NCI-H146 (cell line): ENCODE measurements at regions not wholly inside any gene's neighbourhood (a gene's known extent, or its start where the extent isn't known, plus 50 kb on each side); places are given as distances from the start of the nearest gene placed in this dataset.
A peak's percentile ranks its signal among the peaks of the same experiment; 100 is the strongest.

Experiments used
- DNase-seq: peaks from one replicate; lab custom pipeline; 2025; lab: John Stamatoyannopoulos, UW

DNA sequence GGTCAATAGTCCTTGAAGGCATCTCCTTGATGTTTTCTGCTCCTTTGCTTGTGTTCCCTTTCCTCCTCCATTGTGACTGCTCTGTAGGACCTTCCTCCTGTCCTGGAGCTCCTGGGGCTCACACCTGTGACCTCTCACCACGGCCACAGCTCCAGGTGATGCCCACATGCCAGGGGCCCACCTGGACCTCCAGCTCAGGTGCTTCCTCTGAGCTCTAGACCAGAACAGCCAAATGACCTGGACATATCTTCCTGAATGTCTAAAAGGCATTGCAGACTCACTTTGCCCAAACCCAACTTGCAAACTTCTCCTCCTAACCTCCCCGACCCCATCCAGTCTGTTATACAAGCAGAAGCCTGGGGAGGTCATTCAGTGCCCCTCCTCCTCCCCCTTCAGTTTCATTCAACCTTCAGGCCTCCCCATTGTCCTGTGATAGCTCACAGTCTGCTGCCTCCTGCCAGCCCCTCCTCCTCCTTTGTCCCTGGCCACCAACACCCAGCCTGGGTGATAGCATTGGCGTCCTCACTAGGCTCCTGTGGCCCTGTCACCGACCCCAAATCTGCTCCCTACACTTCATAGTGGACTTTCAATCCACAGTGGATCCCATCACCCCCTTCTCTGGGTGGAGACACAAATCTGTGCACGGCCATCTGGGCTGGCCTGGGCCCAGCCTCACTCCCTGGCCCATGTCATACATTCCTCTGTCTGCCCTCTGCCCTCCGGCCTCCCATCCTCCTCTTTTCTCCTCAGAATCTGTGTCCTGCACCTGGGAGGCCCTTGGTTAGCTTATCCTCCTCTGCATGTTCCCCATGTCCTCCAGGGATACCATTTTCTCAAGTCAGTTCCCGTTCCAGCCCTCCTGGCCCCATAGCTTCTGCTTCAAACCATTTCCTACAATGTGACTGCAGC is 310.4 kb upstream of the HDAC4 start:
- DNase-seq, result no peak

DNA sequence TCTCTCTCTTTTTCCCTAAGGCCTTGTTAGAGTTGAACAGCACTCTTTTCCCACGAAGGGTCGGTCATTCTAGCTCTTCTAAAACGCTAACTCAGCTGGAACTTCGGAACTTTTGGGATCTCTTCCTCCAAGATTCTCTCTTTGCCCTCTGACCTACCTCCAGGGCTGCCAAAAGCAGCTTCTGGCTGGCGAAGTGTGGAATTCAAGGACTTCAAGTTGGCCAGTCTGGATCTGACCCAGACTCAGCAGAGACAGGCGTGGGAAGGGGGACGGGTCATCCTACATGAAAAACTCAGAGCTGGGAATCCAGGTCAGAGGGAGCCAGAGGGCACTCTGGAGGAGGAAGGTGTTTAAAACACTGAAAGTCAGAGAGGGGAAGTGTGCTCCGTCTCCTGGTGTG is 305.5 kb upstream of the HDAC4 start:
- no peak for DNase-seq

DNA sequence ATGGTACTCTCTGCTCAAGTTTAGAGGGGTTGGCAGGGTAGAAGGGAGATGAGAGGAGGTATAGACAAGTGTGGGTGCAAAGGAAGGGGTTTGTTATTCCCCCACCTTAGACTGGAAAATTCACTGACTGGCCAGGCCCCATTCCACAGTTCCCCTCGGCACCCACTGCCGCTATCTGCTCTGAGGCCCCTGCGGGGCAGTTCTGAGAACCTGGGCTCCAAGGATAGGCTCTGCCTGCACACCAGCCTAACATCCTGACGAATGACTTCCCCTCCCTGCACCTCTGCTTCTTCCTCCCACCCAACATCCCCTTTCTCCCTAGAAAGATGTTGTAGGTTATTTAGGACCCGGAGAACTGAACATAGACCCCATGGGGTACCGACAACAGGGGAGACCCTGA is 303.9 kb upstream of the HDAC4 start:
- no peak for DNase-seq

DNA sequence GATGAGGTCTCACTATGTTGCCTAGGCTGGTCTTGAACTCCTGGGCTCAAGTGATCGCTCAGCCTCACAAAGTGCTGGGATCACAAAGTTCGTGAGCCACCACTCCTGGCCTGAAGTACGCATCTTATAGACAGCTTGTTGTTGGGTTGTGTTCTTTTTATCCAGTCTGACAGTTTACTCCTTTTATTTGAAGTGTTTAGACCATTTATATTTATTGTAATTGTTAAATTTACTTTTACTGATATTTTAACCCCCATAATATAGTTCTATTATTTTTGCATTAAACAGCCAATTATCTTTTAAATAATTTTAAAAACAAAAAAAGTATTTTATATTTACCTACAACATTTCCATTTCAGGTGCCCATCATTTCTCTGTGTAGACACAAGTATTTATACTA is 303.0 kb upstream of the HDAC4 start:
- DNase-seq, result no peak

DNA sequence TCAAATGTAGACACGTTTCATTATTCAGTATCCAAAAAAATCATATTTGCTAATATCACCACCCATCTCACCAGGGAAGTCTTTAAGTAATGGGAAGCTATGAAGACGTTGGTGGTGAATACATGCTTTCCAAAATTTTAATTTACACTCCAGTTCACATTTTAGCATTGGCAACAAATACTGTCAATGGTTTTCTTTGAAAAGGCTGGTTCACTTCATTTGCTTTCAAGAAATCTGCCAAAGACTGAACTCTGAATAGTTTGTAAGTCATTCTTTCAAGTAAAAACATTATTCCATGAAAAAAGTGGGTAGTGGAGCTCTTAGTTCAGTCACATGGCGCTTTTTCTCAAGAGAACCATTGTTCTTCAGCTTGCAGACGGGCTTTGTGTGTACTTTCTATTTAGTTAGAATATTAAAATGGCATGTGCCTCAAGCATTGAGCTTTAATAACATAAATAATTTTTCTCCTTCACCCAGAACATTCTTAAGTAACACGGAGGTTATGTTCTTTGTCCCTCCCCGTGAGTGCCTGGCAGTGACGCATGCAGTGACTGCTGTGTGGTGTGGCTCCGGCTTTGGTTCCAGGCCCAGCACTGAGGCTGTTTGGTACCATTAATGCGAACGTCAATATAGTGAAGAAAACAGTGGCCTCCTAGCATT is 300.0 kb upstream of the HDAC4 start:
- no peak for DNase-seq

DNA sequence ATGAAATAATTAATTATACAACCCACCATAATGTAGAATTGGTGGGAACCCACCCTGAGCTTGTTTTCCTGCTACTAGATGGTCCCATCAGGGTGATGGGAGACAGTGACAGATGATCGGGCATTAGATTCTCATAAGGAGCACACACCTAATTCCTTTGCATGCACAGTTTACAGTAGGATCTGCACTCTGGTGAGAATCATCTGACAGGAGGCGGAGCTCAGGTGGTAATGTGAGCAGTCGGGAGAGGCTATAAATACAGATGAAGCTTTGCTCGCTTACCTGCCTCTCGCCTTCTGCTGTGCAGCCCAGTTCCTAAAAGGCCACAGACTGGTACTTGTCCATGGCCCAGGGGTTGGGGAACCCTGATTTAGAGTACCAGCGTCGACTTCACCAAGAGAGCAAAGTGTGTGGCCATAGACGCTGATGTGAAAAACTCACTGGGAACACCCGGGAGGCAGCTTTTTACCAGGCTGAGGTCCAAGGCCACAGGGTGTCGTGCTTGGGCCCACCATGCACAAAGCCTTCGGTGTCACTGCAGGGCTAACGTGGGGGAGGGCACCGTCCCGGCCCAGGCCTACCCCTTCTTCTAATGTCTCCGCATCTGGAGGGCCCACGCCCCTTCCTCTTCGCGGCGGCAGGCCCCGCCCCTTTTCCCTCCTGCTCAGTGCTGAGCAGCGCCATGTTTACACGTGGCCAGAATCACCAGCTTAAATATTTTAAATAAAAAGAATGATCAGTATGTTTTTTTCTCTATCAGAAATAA is 296.8 kb upstream of the HDAC4 start:
- DNase-seq, result no peak

DNA sequence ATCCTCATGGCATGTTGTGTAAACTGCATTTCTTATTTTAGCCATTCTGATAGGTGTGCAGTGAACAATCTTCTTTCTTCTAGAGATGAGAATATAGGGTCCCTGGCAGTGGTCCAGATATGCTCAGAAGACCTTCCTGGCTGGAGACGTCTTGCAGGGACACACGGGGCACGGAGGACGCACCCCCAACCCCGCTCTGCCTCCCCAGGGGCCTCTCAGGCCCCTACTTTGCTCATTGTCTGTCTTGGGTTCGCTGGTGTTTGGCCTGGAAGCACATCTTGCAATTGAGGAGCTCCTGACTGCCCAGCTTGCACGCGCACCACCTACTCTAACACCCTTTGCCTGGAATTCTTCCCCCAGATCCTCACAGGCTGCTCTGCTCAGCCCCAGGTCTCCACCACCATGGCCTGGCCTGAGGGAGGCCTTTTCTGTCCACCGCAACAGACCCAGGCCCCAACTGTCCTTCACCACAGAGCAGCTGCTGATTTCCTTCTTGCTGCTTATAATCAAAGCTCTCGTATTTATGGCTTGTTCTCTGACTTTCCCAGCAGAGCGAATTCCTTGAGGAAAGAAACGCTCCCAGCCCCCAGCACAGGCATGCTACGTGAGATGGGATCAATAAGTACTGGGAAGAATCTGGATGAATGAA is 295.9 kb upstream of the HDAC4 start:
- no peak for DNase-seq

DNA sequence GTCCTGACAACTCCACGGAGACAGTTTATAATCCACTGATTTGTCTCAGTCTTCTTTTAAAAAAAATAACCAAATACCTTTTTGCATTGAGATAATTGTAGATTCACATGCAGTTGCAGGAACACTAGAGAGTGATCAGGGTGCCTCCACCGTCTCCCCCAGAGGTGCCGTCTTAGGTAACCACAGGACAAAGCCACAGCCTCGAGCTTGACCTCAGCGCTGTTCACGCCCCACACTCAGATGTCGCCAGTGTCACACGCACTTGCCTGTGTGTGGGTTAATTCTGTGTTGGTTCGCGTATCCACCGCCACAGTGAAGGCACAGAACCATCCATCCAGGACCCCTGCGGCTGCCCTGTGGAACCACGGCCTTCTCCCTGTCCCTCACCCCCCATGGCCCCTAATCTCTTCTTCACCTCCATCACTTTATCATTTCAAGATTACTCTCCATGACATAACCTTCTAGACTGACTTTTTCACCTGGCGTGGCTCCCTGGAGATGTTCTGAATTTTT is 295.0 kb upstream of the HDAC4 start:
- DNase-seq, result no peak

DNA sequence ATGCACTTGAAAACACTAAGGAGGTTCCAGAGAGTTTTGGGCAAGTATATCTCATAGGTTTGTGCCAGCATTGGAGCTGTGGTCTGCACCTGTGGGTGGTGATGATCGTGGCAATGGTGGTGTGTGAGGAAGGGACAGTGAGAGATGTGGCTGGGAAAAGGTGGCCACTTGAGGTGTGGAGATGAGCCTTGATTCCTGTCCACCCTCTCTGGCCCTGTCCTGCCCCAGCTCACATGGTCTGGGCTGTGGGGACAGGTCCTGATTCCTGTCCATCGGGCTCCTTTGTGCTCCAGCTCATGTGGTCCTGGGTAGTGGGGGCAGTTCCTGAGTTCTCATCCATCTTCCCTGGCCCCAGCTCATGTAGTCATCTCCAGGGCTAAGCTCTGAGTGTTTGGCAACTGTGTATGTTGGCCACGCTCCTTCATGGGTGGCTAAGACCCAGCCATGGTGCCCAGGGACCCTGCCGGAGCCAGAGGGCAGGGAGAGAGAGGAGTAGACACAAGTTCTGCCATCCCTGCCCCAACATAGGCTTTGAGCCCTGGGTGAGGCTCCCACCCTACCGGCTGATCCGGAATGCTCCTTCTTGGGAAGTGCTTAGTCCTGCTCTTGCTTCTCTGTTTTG is 294.4 kb upstream of the HDAC4 start:
- DNase-seq, result no peak

DNA sequence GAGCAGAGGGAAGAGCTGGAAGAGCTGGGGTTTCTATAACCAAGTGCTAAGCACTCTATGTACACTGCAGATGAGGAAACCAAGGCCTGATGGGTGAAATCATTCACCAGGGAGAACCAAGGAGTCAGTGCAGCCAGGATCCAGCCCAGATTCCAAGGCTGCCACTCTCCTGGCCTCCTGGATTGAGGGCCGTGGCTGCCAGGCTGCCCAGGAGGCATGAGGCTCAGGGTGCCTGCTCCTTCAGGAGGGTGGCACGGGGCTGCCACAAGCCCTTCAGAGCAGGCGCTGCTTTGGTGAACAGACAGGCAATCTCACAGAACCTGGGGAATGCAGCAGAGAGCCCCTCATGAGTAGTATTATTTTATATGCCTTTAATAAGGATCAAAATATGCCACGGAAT is 293.7 kb upstream of the HDAC4 start:
- no peak for DNase-seq

DNA sequence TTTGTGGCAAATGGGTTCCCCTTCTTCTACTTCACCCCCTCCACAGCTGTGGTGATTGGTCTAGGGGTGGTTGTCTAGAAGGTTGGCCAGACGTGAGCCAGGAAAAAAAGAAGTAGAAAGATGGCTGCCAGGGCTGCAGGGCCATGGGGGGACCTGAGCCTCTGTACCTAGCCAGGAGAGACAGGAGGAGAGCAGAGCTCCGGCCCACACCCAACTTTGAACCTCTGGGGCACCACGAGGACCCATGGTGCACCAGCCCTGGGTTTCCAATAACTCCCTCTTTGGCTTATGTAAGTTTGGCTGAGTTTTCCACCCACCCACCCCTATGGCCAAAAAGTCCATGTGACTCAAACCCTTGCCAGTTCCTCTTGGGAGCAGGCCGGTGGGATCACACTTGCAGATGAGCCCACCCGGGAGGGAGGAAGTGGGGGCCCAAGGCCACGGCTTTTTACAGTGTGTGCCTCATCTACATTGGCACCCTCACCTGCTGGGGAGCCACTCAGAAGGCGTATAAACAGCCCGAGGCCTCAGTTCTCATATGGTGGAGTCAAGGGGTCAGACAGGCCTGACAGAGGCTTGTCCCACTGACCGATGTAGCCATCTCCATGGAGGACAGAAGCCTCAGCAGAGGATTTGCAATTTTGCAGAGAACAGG is 293.1 kb upstream of the HDAC4 start:
- DNase-seq, result no peak

DNA sequence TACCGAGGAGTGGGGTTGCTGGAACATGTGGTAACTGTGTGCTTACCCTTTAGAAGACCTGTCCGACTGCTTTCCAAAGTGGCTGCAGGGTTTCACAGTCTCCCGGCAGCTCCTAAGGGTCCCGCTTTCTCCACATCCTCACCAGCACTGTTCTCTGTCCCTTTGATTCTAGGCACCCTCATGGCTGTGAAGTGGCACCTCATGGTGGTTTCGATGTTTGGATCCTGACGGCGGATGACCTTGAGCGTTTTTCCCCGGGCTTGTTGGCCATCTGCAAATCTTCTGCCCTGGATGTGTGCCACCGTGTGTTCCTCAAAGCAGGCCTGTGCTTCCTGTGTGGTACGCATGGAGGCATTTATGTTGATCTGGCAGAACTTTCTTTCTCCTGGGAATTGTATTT is 292.5 kb upstream of the HDAC4 start:
- DNase-seq, result no peak

DNA sequence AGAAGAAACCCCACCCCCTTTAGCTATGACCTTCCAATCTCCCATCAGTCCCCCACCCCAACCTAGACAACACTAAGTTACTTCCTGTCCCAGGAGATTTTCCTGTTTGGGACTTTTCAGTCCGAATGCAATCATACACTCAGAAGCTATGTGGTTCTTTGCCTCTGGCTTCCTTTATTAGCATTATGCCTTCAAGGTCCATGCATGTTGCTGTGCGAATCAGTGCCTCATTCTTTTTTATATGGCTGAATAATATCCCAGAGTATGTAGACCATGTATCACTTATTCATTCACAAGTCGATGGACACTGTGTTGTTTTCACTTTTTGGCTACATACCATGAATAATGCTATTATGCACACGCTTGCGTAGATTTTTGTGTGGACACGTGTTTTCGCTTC is 292.1 kb upstream of the HDAC4 start:
- DNase-seq, result no peak

DNA sequence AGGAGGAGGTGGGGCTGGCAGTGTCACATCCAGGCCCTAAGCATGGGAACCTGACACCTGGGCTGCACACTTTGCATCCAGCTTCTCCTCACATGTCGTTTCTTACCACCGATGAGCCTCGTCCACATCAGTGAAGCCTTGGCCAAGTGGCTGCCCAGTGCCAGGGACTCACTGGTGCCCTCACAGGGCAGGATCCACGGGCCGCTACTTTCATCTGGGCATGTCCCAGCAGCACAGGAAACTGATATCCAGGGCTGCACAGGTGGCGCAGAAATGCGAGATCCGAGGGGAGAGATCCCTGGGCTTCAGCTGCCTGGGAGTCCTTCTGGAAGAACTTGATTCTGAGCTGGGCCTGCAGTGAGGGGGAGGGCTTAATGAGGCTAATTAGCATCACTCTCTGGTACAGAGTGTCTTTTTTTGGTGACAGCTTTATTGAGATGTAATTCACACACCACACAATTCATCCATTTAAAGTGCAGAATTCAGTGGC is 291.6 kb upstream of the HDAC4 start:
- no peak for DNase-seq

DNA sequence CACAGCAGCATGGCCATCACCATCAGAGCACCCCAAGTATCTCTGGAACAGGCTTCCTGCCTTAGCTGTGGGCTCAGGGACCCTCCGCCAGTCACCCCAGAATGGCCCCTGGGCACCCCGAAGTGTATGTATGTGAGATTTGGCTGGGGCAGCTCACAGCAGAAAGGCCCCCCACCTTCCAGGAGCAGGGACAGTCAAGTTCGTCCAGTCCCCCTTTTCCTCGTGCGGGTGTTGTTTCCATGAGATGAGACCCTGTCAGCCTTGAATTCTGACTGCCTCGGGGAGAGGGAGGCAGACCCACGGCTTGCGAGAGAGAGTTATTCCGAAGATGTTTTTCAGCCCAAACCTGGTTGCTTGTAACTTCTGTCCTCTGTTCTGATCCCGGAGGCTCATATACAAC is 290.9 kb upstream of the HDAC4 start:
- no peak for DNase-seq

DNA sequence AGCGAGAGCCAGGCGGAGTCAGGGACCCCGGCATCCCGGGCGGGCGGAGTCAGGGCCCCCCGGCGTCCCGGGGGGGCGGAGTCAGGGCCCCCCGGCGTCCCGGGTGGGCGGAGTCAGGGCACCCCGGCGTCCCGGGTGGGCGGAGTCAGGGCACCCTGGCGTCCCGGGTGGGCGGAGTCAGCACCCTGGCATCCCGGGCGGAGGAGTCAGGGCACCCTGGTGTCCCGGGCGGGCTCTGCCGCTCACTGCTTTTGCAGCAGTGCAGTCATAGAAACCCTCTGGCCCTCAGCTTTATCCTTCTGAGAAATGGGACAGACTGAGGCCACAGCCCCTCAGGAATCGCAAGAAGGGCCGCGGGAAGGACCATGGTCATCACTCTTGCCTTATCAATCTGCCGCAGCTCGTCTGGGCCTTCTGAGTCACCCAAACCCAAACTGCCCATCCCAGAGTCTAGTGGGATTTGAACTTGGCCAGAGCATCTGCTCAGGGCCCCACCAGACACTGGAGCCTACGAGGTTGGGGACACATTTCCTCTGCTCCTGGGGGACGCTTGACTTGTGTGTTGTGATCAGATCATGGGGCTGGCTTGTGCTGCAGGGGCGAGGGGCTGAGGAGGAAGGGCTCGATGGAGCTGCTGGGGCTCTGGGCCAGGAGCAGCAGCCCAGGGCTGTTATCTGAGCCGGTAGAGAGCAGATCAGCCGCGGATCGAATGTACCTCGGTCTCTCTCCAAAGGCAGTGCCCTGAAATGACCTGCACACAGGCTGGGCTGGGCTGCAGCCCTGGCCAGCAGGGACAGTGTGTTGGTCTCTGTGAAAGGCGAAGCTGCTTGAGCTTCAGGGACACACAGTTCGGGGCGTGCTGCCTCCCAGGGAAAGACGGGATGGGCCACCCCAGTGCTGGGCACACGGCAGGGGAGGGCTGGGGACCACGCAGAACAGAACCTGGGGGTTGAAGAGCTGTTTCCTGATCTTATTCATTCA is 290.1 kb upstream of the HDAC4 start:
- DNase-seq, result peak; percentile 4

DNA sequence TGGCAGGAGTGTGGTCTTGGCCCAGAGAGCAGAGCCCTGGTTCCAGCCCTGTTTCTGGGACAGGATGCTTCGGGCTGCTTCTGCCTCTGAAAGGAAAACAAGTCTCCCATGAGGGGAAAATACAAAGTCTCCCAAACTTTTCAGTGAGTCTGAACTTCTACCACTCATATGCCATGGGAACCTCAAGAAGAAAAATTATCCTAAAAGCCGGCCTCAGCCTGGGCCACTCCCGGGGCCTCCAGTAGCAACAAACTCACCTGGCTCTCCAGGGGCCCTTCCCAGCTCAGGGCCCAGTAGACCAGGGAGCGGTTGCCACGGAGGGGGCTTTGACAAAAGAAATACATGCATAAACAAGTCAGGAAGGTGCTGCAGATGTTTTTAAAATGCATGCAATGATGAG is 289.2 kb upstream of the HDAC4 start:
- no peak for DNase-seq

DNA sequence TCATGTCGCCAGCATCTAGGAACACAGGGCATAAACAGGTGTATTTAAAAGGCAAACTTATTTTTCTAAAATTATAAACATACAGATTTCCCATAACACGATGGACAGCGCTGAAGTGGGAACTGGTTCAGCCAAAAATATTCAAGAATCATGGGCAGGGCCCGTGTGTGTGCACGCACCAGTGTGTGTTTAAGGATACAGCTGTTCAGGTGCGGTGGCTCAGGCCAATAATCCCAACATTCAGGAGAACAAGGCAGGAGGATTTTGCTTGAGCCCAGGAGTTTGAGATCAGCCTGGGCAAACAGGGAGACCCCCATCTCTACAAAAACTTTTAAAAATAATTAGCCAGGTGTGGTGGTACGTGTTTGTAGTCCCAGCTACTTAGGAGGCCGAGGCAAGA is 288.6 kb upstream of the HDAC4 start:
- DNase-seq, result no peak

DNA sequence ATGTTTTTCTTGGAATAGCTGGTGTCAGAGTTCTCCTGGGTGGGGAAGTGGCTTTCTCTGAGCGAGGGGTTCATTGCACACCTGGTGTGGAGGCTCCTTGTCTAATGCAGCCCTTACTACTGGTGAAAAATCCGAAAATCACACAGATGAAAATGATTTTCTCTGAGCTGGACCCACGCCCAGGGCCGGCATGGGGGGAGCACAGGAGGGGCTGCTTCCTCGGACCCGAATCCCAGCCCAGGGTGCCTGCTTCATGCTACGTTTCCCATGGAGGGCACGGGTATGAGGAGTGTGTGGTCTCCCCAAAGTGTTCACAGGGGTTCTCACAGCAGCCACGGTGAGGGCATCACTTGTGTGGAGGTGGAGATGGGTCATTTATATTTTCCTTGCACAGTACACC is 288.0 kb upstream of the HDAC4 start:
- DNase-seq, result no peak
